ENCODE measurements at regions not wholly inside any gene's neighbourhood (a gene's known extent, or its start where the extent isn't known, plus 50 kb on each side); places are given as distances from the start of the nearest gene placed in this dataset.

DNA sequence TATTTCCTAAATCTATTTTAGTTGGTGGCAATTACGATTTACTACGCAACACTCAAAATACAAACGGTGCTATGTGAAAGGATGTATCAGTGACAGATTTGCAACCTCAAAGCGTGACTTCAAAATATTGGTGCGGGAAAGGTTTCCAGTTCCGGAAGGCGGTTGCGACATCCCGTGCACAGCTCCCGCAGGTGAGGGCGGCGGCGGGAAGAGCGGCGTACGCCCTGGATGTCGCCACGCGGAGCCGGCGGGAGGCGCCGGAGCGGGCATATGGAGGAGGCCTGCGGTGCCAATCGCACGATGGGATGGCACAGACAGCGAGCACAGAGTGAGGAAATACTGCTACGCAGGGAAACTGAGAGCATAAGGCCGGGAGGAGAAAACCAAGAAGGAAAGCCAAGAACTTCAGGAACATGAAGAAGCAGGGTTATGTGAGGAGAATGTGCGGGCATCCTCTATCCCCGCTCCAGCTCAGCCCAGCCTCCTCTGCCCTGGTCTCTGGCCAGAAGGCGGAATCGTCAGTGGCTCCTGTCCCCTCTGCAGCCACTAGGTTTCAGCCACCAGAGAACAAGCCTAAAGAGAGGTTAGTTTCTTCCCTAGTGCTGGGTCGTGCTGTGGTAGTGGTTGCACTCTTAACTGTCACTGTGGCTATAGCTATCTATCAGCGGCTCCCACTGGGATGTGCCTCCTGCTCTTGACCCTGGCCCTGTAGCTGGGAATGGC is 378.1 kb upstream of the TLE4 start:
- Histone ChIP-seq H3K14ac (ENCODE audit: insufficient read length) (no peak overlapping the region), H3K56ac (replicated peaks; ENCODE audit: insufficient read length, low read depth, low read length) (no peak overlapping the region), H4K8ac (ENCODE audit: extremely low read depth, insufficient read depth, low read length) (no peak overlapping the region), H2AFZ (ENCODE audit: low read length) (no peak overlapping the region), H3K23ac (ENCODE audit: insufficient read length) (no peak overlapping the region), H3K27ac (ENCODE audit: low read depth, low read length) (no peak overlapping the region), H3K9ac (replicated peaks in 1 of 4; ENCODE audit: extremely low read depth in 1 of 4, low read depth in 3 of 4, low read length in 3 of 4) (no peak overlapping the region), H2AK5ac (ENCODE audit: low read depth, low read length) (no peak overlapping the region), H3K4me2 (ENCODE audit: insufficient read depth in 1 of 2, low read depth in 2 of 2, low read length in 2 of 2) (no peak overlapping the region), H3K9me3 (ENCODE audit: insufficient read depth in 2 of 2, low read depth in 1 of 2, low read length in 1 of 2) (no peaks in the 10 kb centered on the region), H2BK20ac (ENCODE audit: low read length) (no peak overlapping the region), H3K18ac (ENCODE audit: extremely low read depth, low read length) (no peak overlapping the region), H3K79me1 (ENCODE audit: low read depth, low read length) (no peaks in the 10 kb centered on the region), H3K36me3 (ENCODE audit: control insufficient read depth in 2 of 4, insufficient read depth in 4 of 4, low read length in 3 of 4) (no peaks in the 10 kb centered on the region), H2BK5ac (ENCODE audit: low read depth, low read length) (no peak overlapping the region), H2BK15ac (ENCODE audit: low read length) (no peak overlapping the region), H3K23me2 (ENCODE audit: low read depth, low read length) (no peaks in the 10 kb centered on the region), H3K4me3 (ENCODE audit: extremely low read depth in 1 of 4, insufficient read depth in 2 of 4, low read depth in 3 of 4, low read length in 4 of 4) (no peak overlapping the region), H3K4ac (replicated peaks; ENCODE audit: insufficient read length, low read depth, low read length) (no peak overlapping the region), H4K20me1 (replicated peaks in 1 of 2; ENCODE audit: control insufficient read depth in 1 of 2, insufficient read depth in 2 of 2, low read length in 2 of 2) (no peaks in the 10 kb centered on the region), H4K91ac (replicated peaks; ENCODE audit: insufficient read length, low read length) (no peak overlapping the region), H2BK120ac (replicated peaks; ENCODE audit: low read depth, low read length) (no peak overlapping the region), H2BK12ac (ENCODE audit: low read depth, low read length) (no peak overlapping the region), H3K27me3 (replicated peaks in 1 of 4; ENCODE audit: control insufficient read depth in 3 of 4, extremely low read depth in 1 of 4, insufficient read depth in 3 of 4, low read length in 3 of 4) (no peaks in the 10 kb centered on the region), H3K79me2 (ENCODE audit: control insufficient read depth in 1 of 2, insufficient read depth in 2 of 2, low read length in 2 of 2) (no peaks in the 10 kb centered on the region), H3K4me1 (replicated peaks in 1 of 4; ENCODE audit: control insufficient read depth in 3 of 4, insufficient read depth in 4 of 4, low read length in 3 of 4) (no peaks in the 10 kb centered on the region), H4K5ac (ENCODE audit: insufficient read length, low read depth, low read length) (no peak overlapping the region)
- WGBS, 2 experiments (ENCODE audit: extremely low coverage in 1 of 2, insufficient coverage in 1 of 2, insufficient read length in 1 of 2, insufficient replicate concordance in 2 of 2, low coverage in 1 of 2, low lambda C conversion rate in 2 of 2, missing lambda C conversion rate in 1 of 2): 96% methylated on average over 29 of the region's 36 CpGs; no CpG with 5 or more reads in 1 of the 2 experiments
- POLR2A ChIA-PET (ENCODE audit: partially characterized antibody): no interaction called here
- TF ChIP-seq TAF7 (optimal IDR thresholded peaks at IDR 0.05; ENCODE audit: borderline replicate concordance, low read depth, low read length) (no peak), CEBPB (IDR thresholded peaks at IDR 0.05; ENCODE audit: low read depth, low read length) (0 out of 2 replicates have a peak, but pooled peaks have one; percentile 43), TCF12 (IDR thresholded peaks at IDR 0.05; ENCODE audit: low read depth, low read length) (no peak), CTCF (IDR thresholded peaks at IDR 0.05; ENCODE audit: control extremely low read depth in 1 of 3, insufficient read depth in 1 of 3, low read depth in 1 of 3, low read length in 3 of 3) (peak in 1 of 3 experiments; percentile 2; a peak in 1 of 4 replicates), CTBP2 (IDR thresholded peaks at IDR 0.05; ENCODE audit: borderline replicate concordance, insufficient read depth, insufficient read length, low read length) (no peak), SAP30 (IDR thresholded peaks at IDR 0.05; ENCODE audit: insufficient read depth, insufficient replicate concordance, low read length) (no peak)
- CTCF ChIA-PET (ENCODE audit: partially characterized antibody): interaction anchor here (0.8 to 1.5 kb wide), 6 partner anchors 9 to 238 kb away, joined by 3 to 4 read pairs (median 3); no protein-coding TSS in a partner anchor
- DNase-seq (ENCODE audit: low read depth in 1 of 2, low spot score in 2 of 2): no peak
- no peak for FAIRE-seq
